Omental fat pad (tissue), 3 donors: ENCODE measurements at regions not wholly inside any gene's neighbourhood (a gene's known extent, or its start where the extent isn't known, plus 50 kb on each side); places are given as distances from the start of the nearest gene placed in this dataset.

ENCODE experiments used
- ATAC-seq: fragments of 150-250 bp; one replicate; pipeline ENCODE4 v1.9.1; 2016; ENCODE audit warnings: mild to moderate bottlenecking, moderate library complexity; ENCODE audit not compliant: low FRiP score
- DNase-seq: peaks from one replicate; pipeline ENCODE4 v3.0.0-alpha.2; 2019; ENCODE audit warnings: low spot score
- CTCF ChIP-seq, 3 donors: fragments of 450-650 bp; IDR thresholded peaks; one replicate each; pipeline ENCODE4 v1.5.1; 2016 to 2017; ENCODE audit warnings: antibody characterized with exemption in 3 of 3, mild to moderate bottlenecking in 3 of 3, moderate library complexity in 2 of 3

- ATAC-seq (no peak), DNase-seq (no peak)
- no peak for TF ChIP-seq CTCF (IDR thresholded peaks at IDR 0.05)
These were observed 162.5 kb upstream of the SYT6 start for GRCh38 chr1:114316204-114316603.

GRCh38 chr1:114315631-114316030 is 162.0 kb upstream of the SYT6 start:
- TF ChIP-seq CTCF (IDR thresholded peaks at IDR 0.05), result no peak
- ATAC-seq (no peak), DNase-seq (no peak)

- TF ChIP-seq CTCF (IDR thresholded peaks at IDR 0.05), result no peak
- ATAC-seq, result no peak
- DNase-seq, result no peak
These were observed 160.9 kb upstream of the SYT6 start for GRCh38 chr1:114314576-114314975.

GRCh38 chr1:114314098-114314497 is 160.4 kb upstream of the SYT6 start:
- no peak for ATAC-seq
- DNase-seq, result no peak
- TF ChIP-seq CTCF (IDR thresholded peaks at IDR 0.05), result no peak

- DNase-seq, result no peak
- TF ChIP-seq CTCF (IDR thresholded peaks at IDR 0.05), result no peak
These were observed 157.1 kb upstream of the SYT6 start for GRCh38 chr1:114310695-114311271.

GRCh38 chr1:114302821-114303220 is 149.2 kb upstream of the SYT6 start:
- TF ChIP-seq CTCF (IDR thresholded peaks at IDR 0.05), result no peak
- DNase-seq, result no peak
- ATAC-seq, result no peak

More at GRCh38 chr1:114310695-114311271, 157.1 kb upstream of the SYT6 start:
- ATAC-seq, result no peak

- ATAC-seq (no peak), DNase-seq (no peak)
- TF ChIP-seq CTCF (IDR thresholded peaks at IDR 0.05), result no peak
These were observed 145.8 kb upstream of the SYT6 start for GRCh38 chr1:114299331-114299975.
